ENCODE measurements at regions not wholly inside any gene's neighbourhood (a gene's known extent, or its start where the extent isn't known, plus 50 kb on each side); places are given as distances from the start of the nearest gene placed in this dataset.

GRCh38 chr6:54730767-54731630 lies 115.6 kb upstream of the FAM83B start:
- H3K27me3 ChIP-seq: no peaks in the 10 kb centered on the region
- ATAC-seq (peak in 1 of 4 donors; percentile 45), DNase-seq (no peak), FAIRE-seq (peak; percentile 45)
- H3K4me3 ChIP-seq: no peak overlapping the region
- no peaks in the 10 kb centered on the region for H3K4me1 ChIP-seq
- no peak for TF ChIP-seq CTCF (IDR thresholded peaks at IDR 0.05)
- no peaks in the 10 kb centered on the region for H3K9me3 ChIP-seq
- no peak overlapping the region for H3K27ac ChIP-seq
- no peaks in the 10 kb centered on the region for H3K36me3 ChIP-seq
- intact Hi-C loops (cut with DNase I): no loop called here
- 57 to 66% methylated on average over 9 of the region's 9 CpGs for WGBS, 2 donors

GRCh38 chr6:54737247-54737646 lies 109.3 kb upstream of the FAM83B start:
- no peaks in the 10 kb centered on the region for H3K9me3 ChIP-seq
- no peaks in the 10 kb centered on the region for H3K4me1 ChIP-seq
- H3K36me3 ChIP-seq: no peaks in the 10 kb centered on the region
- no peak for ATAC-seq
- FAIRE-seq: no peak
- intact Hi-C loops (cut with DNase I): no loop called here
- no peak for TF ChIP-seq CTCF (IDR thresholded peaks at IDR 0.05)
- no peaks in the 10 kb centered on the region for H3K27me3 ChIP-seq
- H3K27ac ChIP-seq: no peak overlapping the region
- no peak for DNase-seq
- 69 to 87% methylated on average over 3 of the region's 3 CpGs for WGBS, 2 donors
- no peak overlapping the region for H3K4me3 ChIP-seq

- Histone ChIP-seq H3K27ac (no peak overlapping the region), H3K36me3 (no peaks in the 10 kb centered on the region), H3K4me1 (no peaks in the 10 kb centered on the region), H3K27me3 (no peaks in the 10 kb centered on the region), H3K4me3 (no peak overlapping the region), H3K9me3 (no peaks in the 10 kb centered on the region)
- DNase-seq (no peak), ATAC-seq (no peak), FAIRE-seq (no peak)
- 80 to 82% methylated on average over 1 of the region's 1 CpG for WGBS, 2 donors
- intact Hi-C loops (cut with DNase I): no loop called here
- TF ChIP-seq CTCF (IDR thresholded peaks at IDR 0.05): no peak
Measured at GRCh38 chr6:54747955-54748354, 98.6 kb upstream of the FAM83B start.

- no peak for DNase-seq
- Histone ChIP-seq H3K9me3 (no peaks in the 10 kb centered on the region), H3K27me3 (no peaks in the 10 kb centered on the region), H3K27ac (no peak overlapping the region), H3K4me3 (no peak overlapping the region), H3K4me1 (no peaks in the 10 kb centered on the region), H3K36me3 (no peaks in the 10 kb centered on the region)
- no peak for TF ChIP-seq CTCF (IDR thresholded peaks at IDR 0.05)
- FAIRE-seq: no peak
- 76 to 86% methylated on average over 1 of the region's 1 CpG for WGBS, 2 donors
- intact Hi-C loops (cut with DNase I): no loop called here
- ATAC-seq: no peak
Measured at GRCh38 chr6:54754406-54754805, 92.2 kb upstream of the FAM83B start.

- DNase-seq (no peak), ATAC-seq (no peak), FAIRE-seq (no peak)
- no peaks in the 10 kb centered on the region for H3K4me1 ChIP-seq
- WGBS, 2 donors: 71 to 89% methylated on average over 2 of the region's 2 CpGs
- no peak overlapping the region for H3K4me3 ChIP-seq
- intact Hi-C loops (cut with DNase I): no loop called here
- H3K36me3 ChIP-seq: no peaks in the 10 kb centered on the region
- H3K9me3 ChIP-seq: no peaks in the 10 kb centered on the region
- H3K27me3 ChIP-seq: no peaks in the 10 kb centered on the region
- no peak for TF ChIP-seq CTCF (IDR thresholded peaks at IDR 0.05)
- no peak overlapping the region for H3K27ac ChIP-seq
Measured at GRCh38 chr6:54758340-54758739, 88.2 kb upstream of the FAM83B start.
